DMS 273 treated with DMSO at 0.1 percent for 48 hours (cell line): ENCODE measurements at regions not wholly inside any gene's neighbourhood (a gene's known extent, or its start where the extent isn't known, plus 50 kb on each side); places are given as distances from the start of the nearest gene placed in this dataset.

Experiments
- DNase-seq: peaks from one replicate; lab custom pipeline; 2025; lab: John Stamatoyannopoulos, UW

- DNase-seq = no peak
Observed at GRCh38 chr22:44402196-44403111, 89.7 kb upstream of the SHISAL1 start.

GRCh38 chr22:44401783-44402110, 89.0 kb upstream of the SHISAL1 start:
- no peak for DNase-seq

GRCh38 chr22:44400763-44401060, 88.0 kb upstream of the SHISAL1 start:
- DNase-seq = no peak

GRCh38 chr22:44399906-44400762, 87.4 kb upstream of the SHISAL1 start:
- no peak for DNase-seq

- no peak for DNase-seq
Observed at GRCh38 chr22:44398856-44399837, 86.4 kb upstream of the SHISAL1 start.

- DNase-seq = no peak
Observed at GRCh38 chr22:44396727-44397722, 84.3 kb upstream of the SHISAL1 start.

DNA sequence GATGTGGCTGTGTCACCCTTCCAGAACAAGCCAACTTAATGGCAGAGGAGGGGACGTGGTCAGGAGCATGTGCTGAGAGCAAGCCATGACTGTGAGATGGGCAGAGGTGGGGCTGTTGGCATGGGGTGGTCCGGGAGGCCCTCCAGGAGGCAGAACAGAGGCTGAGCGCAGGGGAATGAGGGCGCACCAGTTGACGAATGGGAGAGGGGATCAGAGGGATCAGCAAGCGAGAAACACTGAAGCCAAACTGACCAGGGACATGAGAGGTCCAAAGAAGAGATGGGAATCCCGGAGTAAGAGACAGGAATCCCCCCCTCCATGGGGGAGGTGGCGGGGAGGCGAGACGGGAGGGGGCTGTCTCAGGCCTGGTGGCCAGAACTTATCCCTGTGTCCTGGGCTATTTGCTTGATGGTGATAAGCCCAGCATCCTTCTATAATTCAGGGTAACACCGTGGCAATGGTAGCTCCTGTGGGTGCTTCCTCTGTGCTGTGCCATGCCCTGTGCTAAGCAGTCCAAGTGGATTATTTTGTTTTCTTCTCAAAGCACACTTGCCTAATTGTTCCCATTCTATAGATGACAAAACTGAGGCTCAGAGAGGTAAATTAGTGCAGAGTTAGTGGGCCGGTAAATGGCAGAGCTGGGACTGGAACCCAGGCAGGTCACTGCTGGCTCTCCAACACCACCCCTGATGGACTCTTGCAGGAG, 83.4 kb upstream of the SHISAL1 start:
- DNase-seq = no peak

GRCh38 chr22:44395118-44396005, 82.6 kb upstream of the SHISAL1 start:
- DNase-seq = no peak

GRCh38 chr22:44394246-44395117, 81.7 kb upstream of the SHISAL1 start:
- no peak for DNase-seq

DNA sequence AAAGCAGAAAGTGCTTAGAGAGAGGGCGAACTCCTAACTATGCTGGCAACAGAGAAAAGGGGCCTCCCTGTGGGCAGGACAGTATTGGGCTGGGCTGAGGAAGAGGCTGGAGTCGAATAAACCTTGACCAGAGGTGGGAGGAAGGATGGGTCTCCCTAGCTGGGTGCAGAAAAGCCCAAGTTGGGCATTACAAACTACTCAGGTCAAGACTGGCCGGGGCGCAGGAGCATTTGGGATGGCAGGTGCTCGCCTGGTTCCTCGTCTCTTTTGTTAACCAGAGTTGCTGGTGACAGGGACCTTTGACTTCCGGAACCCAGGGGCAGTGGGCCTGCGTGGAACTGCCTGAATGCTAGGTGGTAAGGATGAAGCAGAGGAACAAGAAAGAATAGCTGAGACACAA, 80.3 kb upstream of the SHISAL1 start:
- DNase-seq = no peak

DNA sequence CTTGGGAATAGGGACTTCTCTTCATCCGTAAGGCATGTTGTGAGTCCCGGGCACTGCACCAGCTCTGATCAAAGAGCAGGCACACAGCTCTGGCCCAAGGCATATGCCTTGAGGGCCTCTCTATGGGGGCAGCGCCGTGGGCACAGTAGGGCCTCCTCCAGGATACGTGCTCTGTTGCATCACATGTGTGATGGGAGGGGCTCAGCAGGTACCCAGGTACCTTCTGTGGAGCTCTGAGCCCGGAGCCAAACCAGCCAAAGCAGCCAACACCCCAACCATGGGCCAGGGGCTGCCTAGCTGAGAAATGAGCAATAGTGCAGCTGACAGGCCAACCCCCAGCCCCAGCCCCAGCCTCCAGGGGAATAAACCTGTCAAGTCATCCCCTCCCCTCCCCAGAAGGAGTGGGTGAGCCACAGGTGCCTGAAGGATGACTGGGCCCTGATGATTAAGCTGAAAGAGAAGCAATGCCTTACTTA, 79.7 kb upstream of the SHISAL1 start:
- DNase-seq = no peak

- DNase-seq = no peak
Observed at GRCh38 chr22:44391481-44392445, 79.0 kb upstream of the SHISAL1 start.

GRCh38 chr22:44391015-44391414, 78.3 kb upstream of the SHISAL1 start:
- no peak for DNase-seq

DNA sequence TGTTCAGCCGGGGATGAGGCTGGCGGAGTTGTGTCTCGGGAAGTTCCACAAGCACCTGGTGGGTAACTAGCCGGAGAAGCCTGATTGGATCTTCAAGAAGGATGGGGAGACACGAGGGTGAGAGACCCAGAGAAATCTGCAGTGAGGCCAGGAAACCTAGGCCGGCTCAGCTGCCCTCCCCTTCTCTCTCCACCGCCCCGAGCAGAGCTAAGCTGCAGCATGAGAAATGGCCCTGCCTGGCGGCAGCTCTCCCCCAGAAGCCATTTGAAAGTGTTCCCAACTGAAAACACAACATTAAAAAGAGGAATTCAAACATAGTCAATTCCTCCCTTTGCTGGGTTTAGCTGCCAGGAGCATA, 77.8 kb upstream of the SHISAL1 start:
- DNase-seq = no peak

GRCh38 chr22:44389926-44390612, 77.3 kb upstream of the SHISAL1 start:
- no peak for DNase-seq

GRCh38 chr22:44389181-44389580, 76.4 kb upstream of the SHISAL1 start:
- DNase-seq = no peak
